IPS DF 6.9 (cell line): ENCODE measurements at regions not wholly inside any gene's neighbourhood (a gene's known extent, or its start where the extent isn't known, plus 50 kb on each side); places are given as distances from the start of the nearest gene placed in this dataset.

Experiments
- DNase-seq: peaks from one replicate; pipeline ENCODE4 v3.0.0-alpha.2; 2013; ENCODE audit warnings: low read depth, low spot score
- H3K27ac ChIP-seq: one replicate; pipeline ENCODE4 v1.5.1; 2013; ENCODE audit warnings: low read length, control low read depth
- H3K27me3 ChIP-seq: 2 replicates; pipeline ENCODE4 v1.6.1; 2013; ENCODE audit warnings: mild to moderate bottlenecking, low read length; ENCODE audit not compliant: control insufficient read depth, insufficient read depth
- H3K36me3 ChIP-seq: 2 replicates; pipeline ENCODE4 v1.6.1; 2013; ENCODE audit warnings: low read length; ENCODE audit not compliant: control insufficient read depth, insufficient read depth
- H3K4me1 ChIP-seq: 2 replicates; pipeline ENCODE4 v1.6.1; 2013; ENCODE audit warnings: low read length; ENCODE audit not compliant: control insufficient read depth, insufficient read depth
- H3K4me3 ChIP-seq: 2 replicates; pipeline ENCODE4 v1.5.1; 2013; ENCODE audit warnings: mild to moderate bottlenecking, low read length
- H3K9me3 ChIP-seq: 2 replicates; pipeline ENCODE4 v1.6.1; 2013; ENCODE audit warnings: low read length, inconsistent platforms; ENCODE audit not compliant: control insufficient read depth, insufficient read depth
- WGBS: extraction: QIAGEN DNeasy Blood & Tissue Kit; methylation state at CpG from one replicate; pipeline ENCODE4 v1.1.7; 2013; ENCODE audit warnings: mixed read lengths, missing lambda C conversion rate; ENCODE audit not compliant: insufficient read length, insufficient coverage; 5-methylcytosine and 5-hydroxymethylcytosine counted together

DNA sequence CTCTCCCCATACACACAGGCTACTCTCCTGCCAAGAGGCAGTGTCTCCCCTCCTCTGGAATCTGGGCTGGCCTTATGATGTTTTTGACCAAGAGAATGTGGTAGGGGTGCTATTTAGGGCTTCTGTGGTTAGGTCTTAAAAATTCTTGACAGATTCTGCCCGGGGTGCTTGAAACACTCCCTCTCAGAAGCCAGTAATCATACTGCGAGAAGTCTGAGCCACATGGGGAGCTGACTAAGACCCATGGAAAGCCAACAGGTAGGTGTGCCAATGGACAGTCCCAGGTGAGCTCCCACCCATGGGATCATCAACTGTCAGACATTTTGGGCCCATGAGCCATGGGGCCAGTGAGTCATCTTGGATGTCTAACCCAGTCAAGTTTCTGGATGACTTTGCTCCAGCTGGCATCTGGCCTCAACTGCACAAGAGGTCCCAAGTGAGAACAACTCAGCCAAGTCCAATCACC is 315.7 kb downstream of the FBXW7 start:
- Histone ChIP-seq H3K27me3 (no peaks in the 10 kb centered on the region), H3K9me3 (no peaks in the 10 kb centered on the region), H3K36me3 (no peaks in the 10 kb centered on the region), H3K27ac (no peak overlapping the region), H3K4me1 (peaks cover 3% of the 10 kb centered on the region; the same call in 1 of the 2 replicates), H3K4me3 (no peak overlapping the region)
- WGBS = no CpG with 5 or more reads among the region's 2 CpGs
- DNase-seq = no peak

DNA sequence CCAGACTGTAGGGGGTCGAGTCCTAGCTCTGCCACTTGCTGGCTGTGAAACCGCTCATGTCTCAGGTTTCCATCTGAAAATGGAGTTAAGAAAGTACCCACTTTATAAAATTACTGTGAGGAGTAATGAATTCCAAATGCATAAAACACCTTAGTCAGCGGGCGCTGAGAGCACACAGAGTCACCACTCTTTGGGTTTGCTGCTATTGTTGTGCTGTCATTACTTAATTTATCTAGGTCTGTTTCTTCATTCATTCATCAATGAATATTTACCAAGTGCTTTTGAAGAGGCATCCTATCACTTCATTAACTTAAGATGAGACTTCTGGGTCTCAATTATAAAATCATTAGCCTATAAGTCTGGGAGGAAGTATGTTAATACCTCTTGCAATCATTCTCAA is 317.3 kb downstream of the FBXW7 start:
- no peaks in the 10 kb centered on the region for H3K9me3 ChIP-seq
- no peaks in the 10 kb centered on the region for H3K36me3 ChIP-seq
- no CpG with 5 or more reads among the region's 4 CpGs for WGBS
- no peaks in the 10 kb centered on the region for H3K27me3 ChIP-seq
- DNase-seq = no peak
- peaks cover 3% of the 10 kb centered on the region; the same call in 1 of the 2 replicates for H3K4me1 ChIP-seq
- no peak overlapping the region for H3K27ac ChIP-seq
- no peak overlapping the region for H3K4me3 ChIP-seq

DNA sequence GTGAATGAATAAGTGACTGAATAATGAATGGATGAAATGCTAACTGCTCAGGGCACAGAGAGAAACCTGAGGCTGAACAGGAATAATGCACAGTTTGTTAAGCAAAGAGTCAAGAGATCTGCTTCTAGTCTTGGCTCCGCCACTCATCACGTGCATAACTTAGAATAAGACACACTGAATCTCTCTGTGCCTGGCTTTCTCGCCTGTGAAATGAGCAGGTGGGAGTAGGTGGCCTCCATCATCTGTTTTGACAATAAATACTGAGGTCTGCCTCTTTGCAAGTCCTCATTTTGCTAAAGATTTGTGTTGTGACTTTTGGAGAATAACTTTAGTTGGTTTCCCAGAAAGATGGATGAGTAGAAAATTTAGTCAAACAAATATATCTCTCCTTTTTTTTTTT is 318.0 kb downstream of the FBXW7 start:
- Histone ChIP-seq H3K27ac (no peak overlapping the region), H3K36me3 (no peaks in the 10 kb centered on the region), H3K4me3 (no peak overlapping the region), H3K9me3 (no peaks in the 10 kb centered on the region), H3K27me3 (no peaks in the 10 kb centered on the region), H3K4me1 (peaks cover 3% of the 10 kb centered on the region; the same call in 1 of the 2 replicates)
- no CpG with 5 or more reads among the region's 3 CpGs for WGBS
- no peak for DNase-seq

DNA sequence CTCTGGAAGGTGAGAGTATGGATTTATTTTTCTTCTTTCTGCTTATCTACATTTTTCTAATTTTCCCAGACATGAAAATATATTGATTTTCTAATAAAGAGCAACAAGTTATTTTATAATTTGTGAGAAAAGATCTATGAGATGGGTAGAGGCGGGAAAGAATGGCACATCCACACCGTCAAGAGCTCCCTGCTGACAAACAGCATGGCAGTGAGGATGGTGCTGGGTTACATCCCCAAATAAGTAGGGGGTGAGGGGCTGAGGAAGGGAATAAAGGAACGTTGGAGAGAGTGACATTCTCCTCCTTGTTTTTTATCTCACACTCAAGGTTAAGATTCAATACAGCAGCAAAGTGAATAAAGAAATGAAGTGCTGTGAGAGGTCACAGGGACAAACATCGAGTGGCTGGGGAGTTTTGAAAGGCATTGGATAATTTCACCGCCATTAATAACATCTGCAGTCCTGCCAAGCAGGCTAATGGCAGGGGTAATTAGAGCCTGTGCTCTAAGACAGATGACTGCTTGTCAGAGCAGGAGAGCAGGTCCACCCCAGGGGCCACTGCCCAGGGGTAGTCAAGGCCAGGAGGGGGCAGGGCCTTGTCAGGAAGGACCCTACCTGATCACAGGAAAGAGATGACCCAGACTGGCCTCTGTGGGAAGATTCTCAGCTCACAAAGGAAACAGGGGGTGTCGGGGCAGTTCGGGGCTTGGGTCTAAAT is 323.8 kb downstream of the FBXW7 start:
- H3K4me1 ChIP-seq = 0 out of 2 replicates have a peak, but pooled peaks cover under 1% of the 10 kb centered on the region
- H3K9me3 ChIP-seq = no peaks in the 10 kb centered on the region
- no peak overlapping the region for H3K27ac ChIP-seq
- WGBS = no CpG with 5 or more reads among the region's 7 CpGs
- no peaks in the 10 kb centered on the region for H3K27me3 ChIP-seq
- DNase-seq = no peak
- no peak overlapping the region for H3K4me3 ChIP-seq
- no peaks in the 10 kb centered on the region for H3K36me3 ChIP-seq

DNA sequence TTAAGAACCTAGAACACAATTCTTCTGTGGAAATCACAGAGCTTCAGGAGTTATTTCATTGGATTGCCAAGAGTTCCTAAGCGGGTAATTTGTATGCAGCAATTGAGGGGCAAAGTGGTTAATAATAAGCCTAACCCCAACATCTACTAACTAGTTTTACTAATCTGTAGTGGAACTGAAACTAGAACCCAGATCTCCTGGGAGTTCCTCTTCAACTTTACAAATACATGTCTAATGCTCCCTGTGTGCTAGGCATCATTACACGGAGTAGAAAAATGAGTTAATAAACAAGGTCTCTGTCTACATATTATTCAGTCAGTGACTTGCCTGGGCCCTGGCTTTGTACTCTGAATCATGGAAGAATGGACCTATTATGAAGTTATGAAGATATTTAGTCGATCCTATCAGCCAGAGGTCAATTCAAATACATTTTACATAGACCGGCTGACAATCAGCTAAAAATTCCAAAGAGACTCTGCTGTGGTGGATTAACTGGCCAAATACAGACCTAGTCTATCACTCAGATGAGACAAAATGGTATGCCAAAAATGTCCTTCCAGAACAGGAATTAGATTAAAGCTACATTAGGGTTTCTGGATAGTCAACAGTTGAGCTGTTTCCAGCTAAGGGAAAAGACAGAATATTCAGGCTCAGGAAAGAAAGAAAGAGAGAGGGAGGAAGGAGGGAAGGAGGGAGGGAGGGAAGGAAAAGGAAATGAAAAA is 326.0 kb downstream of the FBXW7 start:
- no peaks in the 10 kb centered on the region for H3K9me3 ChIP-seq
- DNase-seq = no peak
- H3K4me1 ChIP-seq = no peaks in the 10 kb centered on the region
- no peak overlapping the region for H3K27ac ChIP-seq
- no CpG with 5 or more reads among the region's 4 CpGs for WGBS
- H3K27me3 ChIP-seq = no peaks in the 10 kb centered on the region
- no peaks in the 10 kb centered on the region for H3K36me3 ChIP-seq
- H3K4me3 ChIP-seq = no peak overlapping the region

DNA sequence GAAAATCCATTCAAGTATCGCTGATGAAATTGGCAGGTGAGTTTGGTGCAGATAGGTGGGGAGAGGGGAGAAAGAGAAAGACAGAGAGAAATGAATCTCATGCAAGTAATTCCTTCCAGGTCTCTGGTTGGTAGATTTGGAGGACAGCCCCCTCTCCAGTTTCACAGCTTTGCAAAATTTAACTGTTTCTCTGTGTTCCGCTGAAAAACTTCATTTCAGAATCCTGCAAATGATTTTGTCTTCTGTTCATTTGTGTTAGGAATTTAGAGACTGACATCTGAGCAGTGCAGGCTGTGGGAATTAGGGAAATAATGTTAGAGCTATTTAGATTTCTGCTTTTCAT is 328.5 kb downstream of the FBXW7 start:
- Histone ChIP-seq H3K27me3 (no peaks in the 10 kb centered on the region), H3K36me3 (no peaks in the 10 kb centered on the region), H3K4me3 (no peak overlapping the region), H3K4me1 (no peaks in the 10 kb centered on the region), H3K9me3 (no peaks in the 10 kb centered on the region), H3K27ac (no peak overlapping the region)
- no CpG with 5 or more reads among the region's 2 CpGs for WGBS
- DNase-seq = no peak

DNA sequence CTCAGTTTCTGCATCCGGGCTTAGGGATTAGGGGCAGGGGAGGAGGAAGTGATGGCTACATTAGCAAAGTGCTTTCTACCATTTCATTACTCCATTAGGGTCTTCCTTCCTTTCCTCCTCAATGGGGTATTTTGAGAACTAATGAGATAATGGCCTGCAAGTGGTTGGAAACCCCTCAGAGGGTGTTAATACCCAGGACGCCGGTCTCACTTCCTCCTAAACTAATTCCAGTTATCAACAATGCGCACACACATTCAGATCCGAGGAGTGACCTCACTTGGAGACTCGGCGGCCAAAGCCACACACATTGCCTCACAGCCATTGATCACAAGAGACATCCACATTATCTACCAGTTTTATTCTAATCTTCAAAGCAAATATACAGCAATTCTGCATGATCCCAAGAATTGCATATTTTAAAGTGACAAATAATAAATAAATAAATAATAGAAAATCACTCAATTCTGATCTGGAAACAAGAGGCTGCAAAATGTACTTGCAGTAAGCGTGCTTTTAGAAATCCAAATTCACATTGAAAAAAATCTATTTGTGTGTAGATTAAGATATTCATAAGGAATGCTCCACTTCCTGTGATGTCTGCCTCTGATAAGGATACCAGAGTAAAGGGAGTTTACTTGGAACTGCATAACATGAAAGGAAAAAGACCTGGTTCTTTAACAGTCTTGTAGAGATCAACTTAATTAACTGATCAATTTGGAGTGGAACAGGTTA is 329.1 kb downstream of the FBXW7 start:
- no peak for DNase-seq
- H3K27ac ChIP-seq = no peak overlapping the region
- H3K4me3 ChIP-seq = no peak overlapping the region
- H3K4me1 ChIP-seq = no peaks in the 10 kb centered on the region
- H3K9me3 ChIP-seq = no peaks in the 10 kb centered on the region
- no peaks in the 10 kb centered on the region for H3K27me3 ChIP-seq
- WGBS = no CpG with 5 or more reads among the region's 8 CpGs
- H3K36me3 ChIP-seq = no peaks in the 10 kb centered on the region

DNA sequence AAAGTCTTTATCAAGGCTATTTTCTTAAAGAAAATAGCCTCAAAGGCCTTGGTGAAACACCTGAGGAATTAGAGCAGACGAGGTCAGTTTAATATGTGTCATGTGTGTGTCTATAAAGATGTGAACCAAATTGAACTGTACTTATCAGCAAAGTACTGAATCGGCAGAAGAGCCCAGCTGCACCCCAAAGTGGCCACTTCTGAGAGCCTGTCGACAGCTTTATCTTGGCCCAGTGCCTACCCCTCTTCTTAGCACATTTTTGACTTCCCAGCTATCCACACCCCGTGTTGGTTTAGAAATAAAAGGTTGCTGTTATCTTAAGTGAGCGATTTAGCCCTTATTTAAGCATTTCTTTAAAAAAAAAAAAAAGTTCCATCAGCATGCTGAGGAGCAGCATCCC is 329.7 kb downstream of the FBXW7 start:
- H3K9me3 ChIP-seq = no peaks in the 10 kb centered on the region
- no peak for DNase-seq
- H3K4me3 ChIP-seq = no peak overlapping the region
- H3K4me1 ChIP-seq = no peaks in the 10 kb centered on the region
- H3K27me3 ChIP-seq = no peaks in the 10 kb centered on the region
- no peak overlapping the region for H3K27ac ChIP-seq
- no peaks in the 10 kb centered on the region for H3K36me3 ChIP-seq
- WGBS = no CpG with 5 or more reads among the region's 5 CpGs

DNA sequence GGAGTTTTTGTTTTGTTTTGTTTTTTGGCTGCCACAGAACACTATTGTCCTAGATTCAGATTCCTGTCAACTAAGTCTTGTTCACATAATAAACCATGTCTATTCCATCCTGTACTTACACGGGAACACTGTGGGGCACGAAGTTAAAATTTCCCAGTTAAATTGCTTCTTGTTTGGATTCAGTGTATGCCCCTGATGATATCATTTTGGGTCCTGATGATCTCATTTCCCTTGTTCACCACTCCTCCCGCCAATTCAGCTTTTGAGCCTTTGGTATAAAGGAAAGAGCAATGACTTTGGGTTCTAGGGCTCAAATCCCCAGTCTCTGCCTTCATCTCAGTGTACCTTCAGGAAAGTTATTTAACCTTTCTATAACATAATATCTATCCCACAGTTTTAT is 333.5 kb downstream of the FBXW7 start:
- Histone ChIP-seq H3K9me3 (no peaks in the 10 kb centered on the region), H3K27me3 (no peaks in the 10 kb centered on the region), H3K4me1 (no peaks in the 10 kb centered on the region), H3K27ac (no peak overlapping the region), H3K36me3 (no peaks in the 10 kb centered on the region), H3K4me3 (no peak overlapping the region)
- DNase-seq = no peak
- WGBS = no CpG with 5 or more reads among the region's 3 CpGs

DNA sequence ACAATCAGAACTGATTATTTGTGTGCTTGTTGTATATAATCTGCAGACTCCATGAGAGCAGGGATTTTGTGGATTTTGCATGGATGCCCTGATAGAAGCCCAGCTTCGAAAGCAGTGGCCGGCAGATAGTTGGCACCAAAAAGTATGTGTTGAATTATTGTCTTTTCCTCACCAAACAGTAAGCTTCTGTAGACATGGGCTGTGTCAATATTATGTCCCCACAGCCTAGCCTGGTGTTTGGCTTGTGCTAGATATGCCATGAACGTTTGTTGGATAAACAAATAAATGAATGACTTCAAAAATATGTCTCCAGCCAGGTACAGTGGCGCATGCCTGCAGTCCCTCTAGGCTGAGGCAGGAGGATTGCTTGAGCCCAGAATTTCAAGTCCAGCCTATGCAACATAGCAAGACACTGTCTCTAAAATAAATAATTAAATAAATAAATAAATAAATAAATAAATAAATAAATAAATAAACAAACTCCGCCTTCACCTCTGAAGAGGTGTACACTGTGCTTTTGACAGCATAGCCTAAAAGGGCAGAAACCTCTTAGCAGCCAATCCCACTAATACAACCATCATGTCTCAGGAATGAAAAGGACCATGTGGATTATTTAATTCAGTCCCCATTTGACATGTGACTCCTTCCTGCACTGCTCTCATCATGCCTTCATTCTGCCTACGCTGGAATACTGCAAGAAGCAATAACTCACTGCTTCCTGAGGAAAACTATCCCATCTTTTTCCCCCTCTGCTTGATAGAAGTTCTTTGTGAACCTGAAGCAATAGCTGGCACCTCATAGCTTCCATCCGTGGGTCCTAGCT is 335.2 kb downstream of the FBXW7 start:
- no peak overlapping the region for H3K27ac ChIP-seq
- H3K4me3 ChIP-seq = no peak overlapping the region
- H3K9me3 ChIP-seq = no peaks in the 10 kb centered on the region
- DNase-seq = no peak
- no CpG with 5 or more reads among the region's 7 CpGs for WGBS
- no peaks in the 10 kb centered on the region for H3K36me3 ChIP-seq
- no peaks in the 10 kb centered on the region for H3K4me1 ChIP-seq
- H3K27me3 ChIP-seq = no peaks in the 10 kb centered on the region
